HEK293 (cell line): ENCODE measurements at regions not wholly inside any gene's neighbourhood (a gene's known extent, or its start where the extent isn't known, plus 50 kb on each side); places are given as distances from the start of the nearest gene placed in this dataset.

Experiments used
- CTCF ChIP-seq: fragments of 450-650 bp; formaldehyde crosslinking; IDR thresholded peaks from 2 replicates; pipeline ENCODE4 v1.5.1; 2016; ENCODE audit warnings: missing biosample characterization, missing genetic modification characterization
- GLI2 ChIP-seq: fragments of 450-650 bp; formaldehyde crosslinking; IDR thresholded peaks from 2 replicates; pipeline ENCODE4; 2017; ENCODE audit warnings: missing biosample characterization, missing genetic modification characterization, low read depth, borderline replicate concordance
- HOXC10 ChIP-seq: sonication (generic); formaldehyde crosslinking; IDR thresholded peaks from 2 replicates; pipeline ENCODE4 v1.8.1; 2023; ENCODE audit warnings: mild to moderate bottlenecking, missing genetic modification reagents
- TCF7L2 ChIP-seq: IDR thresholded peaks from 2 replicates; pipeline ENCODE4 v1.6.1; 2011; ENCODE audit warnings: low read depth, mild to moderate bottlenecking, inconsistent platforms, low read length, moderate library complexity, borderline replicate concordance
- ZBTB20 ChIP-seq: fragments of 450-650 bp; formaldehyde crosslinking; IDR thresholded peaks from 2 replicates; pipeline ENCODE4 v1.5.1; 2016; ENCODE audit warnings: missing biosample characterization, missing genetic modification characterization
- TF ChIP-seq, protein P1 (sequence below): fragments of 450-650 bp; formaldehyde crosslinking; IDR thresholded peaks from 2 replicates; pipeline ENCODE4 v1.5.1; 2016; ENCODE audit warnings: missing biosample characterization, missing genetic modification characterization

GRCh38 chr2:2591542-2591940 is 260.5 kb upstream of the MYT1L start:
- TF ChIP-seq ZBTB20 (tag by site-specific recombination) (no peak), GLI2 (no peak), CTCF (no peak), HOXC10 (CRISPR knock-in tag) (no peak), TCF7L2 (no peak)
- TF ChIP-seq, protein P1, sequence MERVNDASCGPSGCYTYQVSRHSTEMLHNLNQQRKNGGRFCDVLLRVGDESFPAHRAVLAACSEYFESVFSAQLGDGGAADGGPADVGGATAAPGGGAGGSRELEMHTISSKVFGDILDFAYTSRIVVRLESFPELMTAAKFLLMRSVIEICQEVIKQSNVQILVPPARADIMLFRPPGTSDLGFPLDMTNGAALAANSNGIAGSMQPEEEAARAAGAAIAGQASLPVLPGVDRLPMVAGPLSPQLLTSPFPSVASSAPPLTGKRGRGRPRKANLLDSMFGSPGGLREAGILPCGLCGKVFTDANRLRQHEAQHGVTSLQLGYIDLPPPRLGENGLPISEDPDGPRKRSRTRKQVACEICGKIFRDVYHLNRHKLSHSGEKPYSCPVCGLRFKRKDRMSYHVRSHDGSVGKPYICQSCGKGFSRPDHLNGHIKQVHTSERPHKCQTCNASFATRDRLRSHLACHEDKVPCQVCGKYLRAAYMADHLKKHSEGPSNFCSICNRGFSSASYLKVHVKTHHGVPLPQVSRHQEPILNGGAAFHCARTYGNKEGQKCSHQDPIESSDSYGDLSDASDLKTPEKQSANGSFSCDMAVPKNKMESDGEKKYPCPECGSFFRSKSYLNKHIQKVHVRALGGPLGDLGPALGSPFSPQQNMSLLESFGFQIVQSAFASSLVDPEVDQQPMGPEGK (tag by site-specific recombination): no peak
